PFSK-1 (cell line): ENCODE measurements at regions not wholly inside any gene's neighbourhood (a gene's known extent, or its start where the extent isn't known, plus 50 kb on each side); places are given as distances from the start of the nearest gene placed in this dataset.

Source experiments
- FOXP2 ChIP-seq: optimal IDR thresholded peaks from 2 replicates; pipeline ENCODE3; 2011; ENCODE audit warnings: borderline replicate concordance, control low read depth, inconsistent platforms; ENCODE audit not compliant: insufficient read depth; ENCODE audit errors: extremely low read length, extremely low read depth
- POLR2AphosphoS5 ChIP-seq: IDR thresholded peaks from 2 replicates; pipeline ENCODE4 v1.6.1; 2012; ENCODE audit warnings: low read depth, mild to moderate bottlenecking, control low read depth, low read length, moderate library complexity
- REST ChIP-seq, 2 experiments: IDR thresholded peaks; 2 replicates each; pipeline versions ENCODE4 v1.6.1 to v1.8.0; 2011 to 2012; ENCODE audit warnings: low read depth in 2 of 2, low read length in 2 of 2, control low read depth in 1 of 2, inconsistent platforms in 1 of 2, mild to moderate bottlenecking in 1 of 2, moderate library complexity in 1 of 2; ENCODE audit not compliant: insufficient read depth in 1 of 2
- SIN3A ChIP-seq: IDR thresholded peaks from 2 replicates; pipeline ENCODE4 v1.6.1; 2012; ENCODE audit warnings: mild to moderate bottlenecking, low read length, moderate library complexity, borderline replicate concordance; ENCODE audit not compliant: insufficient read depth
- TAF1 ChIP-seq: IDR thresholded peaks from 2 replicates; pipeline ENCODE4 v1.6.1; 2012; ENCODE audit warnings: low read length, control low read depth, borderline replicate concordance; ENCODE audit not compliant: insufficient read depth

DNA sequence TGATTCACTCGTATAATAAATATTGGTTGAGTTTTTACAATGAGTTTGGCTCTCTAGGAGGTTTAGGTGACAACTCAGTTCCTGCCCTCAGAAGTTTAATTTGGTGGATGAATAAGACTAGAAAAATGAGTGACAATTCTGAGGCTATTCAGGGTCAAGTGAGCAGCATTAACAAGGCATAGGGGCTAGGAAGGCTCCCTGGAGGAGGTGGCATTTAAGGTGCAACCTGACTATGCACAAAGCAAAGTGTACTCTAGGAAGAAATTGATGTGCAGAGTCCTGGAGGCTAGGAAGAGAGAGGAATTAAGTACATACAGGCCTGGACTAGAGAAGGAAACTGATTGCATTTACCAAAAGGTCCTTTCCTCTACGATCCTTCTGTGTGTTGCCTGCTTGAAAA lies 440.3 kb downstream of the MED13L start:
- no peak for TF ChIP-seq TAF1
- no peak for TF ChIP-seq SIN3A
- TF ChIP-seq REST (IDR thresholded peaks at IDR 0.05; ENCODE audit: insufficient read depth in 1 of 2, low read depth in 2 of 2, low read length in 2 of 2), result no peak
- no peak for TF ChIP-seq POLR2AphosphoS5
- TF ChIP-seq FOXP2, result no peak

DNA sequence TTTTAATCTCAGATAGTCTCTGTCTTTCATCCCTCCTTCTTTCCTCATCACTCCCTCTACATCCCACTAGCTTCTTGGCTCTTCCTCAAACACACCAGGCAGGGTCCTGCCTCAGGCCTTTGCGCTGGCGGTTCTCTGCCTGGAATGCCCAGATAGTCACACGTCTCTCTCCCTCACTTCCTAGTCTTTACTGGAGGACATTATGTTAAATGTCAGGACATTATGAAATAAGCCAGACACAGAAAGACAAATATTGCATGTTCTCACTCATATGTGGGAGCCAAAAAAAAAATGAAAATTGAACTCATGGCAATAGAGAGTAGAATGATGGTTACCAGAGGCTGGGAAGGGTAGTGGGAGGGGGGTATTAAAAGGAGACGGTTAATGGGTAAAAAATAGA lies 442.0 kb downstream of the MED13L start:
- TF ChIP-seq REST (IDR thresholded peaks at IDR 0.05; ENCODE audit: insufficient read depth in 1 of 2, low read depth in 2 of 2, low read length in 2 of 2) (no peak), POLR2AphosphoS5 (no peak), TAF1 (no peak), FOXP2 (no peak)

DNA sequence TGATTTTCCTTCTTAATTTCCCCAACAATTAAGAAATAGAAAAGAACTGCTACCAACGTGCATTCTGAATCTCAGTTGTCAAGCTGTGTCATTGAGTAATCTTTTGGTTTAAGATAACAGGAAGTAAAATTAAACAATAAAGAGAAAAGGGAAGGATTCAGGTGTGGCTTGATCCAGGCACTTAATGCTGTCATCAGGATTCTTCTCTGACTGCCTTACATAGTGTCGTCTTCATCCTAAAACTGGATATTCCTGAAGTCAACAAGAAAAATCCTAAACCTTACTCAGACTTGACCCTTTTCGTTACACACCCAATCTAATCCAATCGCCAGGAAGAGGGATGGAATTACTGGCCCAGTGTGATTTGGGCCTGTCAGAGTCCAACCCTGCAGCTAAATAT lies 443.8 kb downstream of the MED13L start:
- TF ChIP-seq REST (IDR thresholded peaks at IDR 0.05; ENCODE audit: insufficient read depth in 1 of 2, low read depth in 2 of 2, low read length in 2 of 2), result no peak
- TF ChIP-seq FOXP2, result no peak

DNA sequence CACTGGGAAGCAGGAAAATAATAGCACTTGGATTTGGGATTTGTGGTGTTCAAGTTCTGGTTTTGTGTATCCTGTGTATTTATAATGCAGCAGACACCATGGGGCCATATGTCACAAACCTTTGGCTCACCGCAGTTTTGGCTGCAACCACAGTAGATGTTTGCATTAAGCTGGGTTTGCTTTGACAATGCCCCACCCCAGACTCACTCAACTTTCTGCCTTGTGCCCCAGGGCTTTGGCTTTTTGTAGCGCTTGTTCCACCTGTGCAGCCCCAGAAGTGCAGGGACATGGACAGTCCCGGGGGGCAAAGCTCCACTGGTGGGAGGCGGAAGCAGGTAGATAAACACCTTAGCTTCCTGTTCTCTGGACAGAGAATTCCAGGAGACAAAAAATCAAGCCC lies 446.9 kb downstream of the MED13L start:
- TF ChIP-seq POLR2AphosphoS5 (no peak), TAF1 (no peak), REST (IDR thresholded peaks at IDR 0.05; ENCODE audit: insufficient read depth in 1 of 2, low read depth in 2 of 2, low read length in 2 of 2) (no peak), FOXP2 (no peak), SIN3A (no peak)

DNA sequence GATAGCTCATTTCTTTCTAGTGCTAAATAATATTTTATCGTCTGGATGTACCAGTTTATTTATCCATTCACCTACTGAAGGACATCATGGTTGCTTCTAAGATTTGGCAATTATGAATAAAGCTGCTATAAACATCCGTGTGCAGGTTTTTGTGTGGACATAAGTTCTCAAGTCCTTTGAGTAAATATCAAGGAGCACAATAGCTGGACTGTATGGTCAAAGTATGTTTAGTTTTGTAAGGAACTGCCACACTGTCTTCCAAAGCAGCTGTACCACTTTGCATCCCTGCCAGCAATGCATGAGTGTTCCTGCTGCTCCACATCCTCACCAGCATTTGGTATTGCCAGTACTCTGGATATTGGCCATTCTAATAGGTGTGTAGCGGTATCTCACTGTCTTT lies 447.4 kb downstream of the MED13L start:
- TF ChIP-seq FOXP2 (no peak), SIN3A (no peak), REST (IDR thresholded peaks at IDR 0.05; ENCODE audit: insufficient read depth in 1 of 2, low read depth in 2 of 2, low read length in 2 of 2) (no peak), POLR2AphosphoS5 (no peak), TAF1 (no peak)
